ENCODE measurements at regions not wholly inside any gene's neighbourhood (a gene's known extent, or its start where the extent isn't known, plus 50 kb on each side); places are given as distances from the start of the nearest gene placed in this dataset.

- Histone ChIP-seq H3K4me1 (no peaks in the 10 kb centered on the region), H3K27me3 (no peaks in the 10 kb centered on the region), H3K4me3 (no peak overlapping the region), H3K36me3 (no peaks in the 10 kb centered on the region), H3K9me3 (no peaks in the 10 kb centered on the region), H3K27ac (no peak overlapping the region)
- no peak for TF ChIP-seq CTCF (IDR thresholded peaks at IDR 0.05)
- DNase-seq (ENCODE audit: low spot score), result no peak
These were observed 402.1 kb upstream of the CHD6 start for GRCh38 chr20:42020316-42020715.

GRCh38 chr20:42018979-42019378, 400.8 kb upstream of the CHD6 start:
- no peak for TF ChIP-seq CTCF (IDR thresholded peaks at IDR 0.05)
- no peak for DNase-seq (ENCODE audit: low spot score)

GRCh38 chr20:42010090-42010489, 391.9 kb upstream of the CHD6 start:
- TF ChIP-seq CTCF (IDR thresholded peaks at IDR 0.05), result no peak
- Histone ChIP-seq H3K36me3 (no peaks in the 10 kb centered on the region), H3K4me3 (no peak overlapping the region), H3K9me3 (no peaks in the 10 kb centered on the region), H3K4me1 (no peaks in the 10 kb centered on the region), H3K27ac (no peak overlapping the region), H3K27me3 (no peaks in the 10 kb centered on the region)
- DNase-seq (ENCODE audit: low spot score), result no peak

More at GRCh38 chr20:42018979-42019378, 400.8 kb upstream of the CHD6 start:
- no peaks in the 10 kb centered on the region for H3K36me3 ChIP-seq
- H3K27me3 ChIP-seq, result no peaks in the 10 kb centered on the region
- H3K27ac ChIP-seq, result no peak overlapping the region
- no peaks in the 10 kb centered on the region for H3K9me3 ChIP-seq
- no peak overlapping the region for H3K4me3 ChIP-seq
- no peaks in the 10 kb centered on the region for H3K4me1 ChIP-seq

- no peaks in the 10 kb centered on the region for H3K4me1 ChIP-seq
- no peaks in the 10 kb centered on the region for H3K36me3 ChIP-seq
- no peaks in the 10 kb centered on the region for H3K27me3 ChIP-seq
- TF ChIP-seq CTCF (IDR thresholded peaks at IDR 0.05), result no peak
- H3K27ac ChIP-seq, result no peak overlapping the region
- H3K9me3 ChIP-seq, result no peaks in the 10 kb centered on the region
- no peak overlapping the region for H3K4me3 ChIP-seq
- no peak for DNase-seq (ENCODE audit: low spot score)
These were observed 389.1 kb upstream of the CHD6 start for GRCh38 chr20:42007251-42007650.

- Histone ChIP-seq H3K4me3 (no peak overlapping the region), H3K36me3 (no peaks in the 10 kb centered on the region), H3K27ac (no peak overlapping the region), H3K27me3 (no peaks in the 10 kb centered on the region), H3K4me1 (no peaks in the 10 kb centered on the region), H3K9me3 (no peaks in the 10 kb centered on the region)
- TF ChIP-seq CTCF (IDR thresholded peaks at IDR 0.05), result no peak
- no peak for DNase-seq (ENCODE audit: low spot score)
These were observed 387.0 kb upstream of the CHD6 start for GRCh38 chr20:42005211-42005610.

- Histone ChIP-seq H3K27ac (no peak overlapping the region), H3K36me3 (no peaks in the 10 kb centered on the region), H3K9me3 (no peaks in the 10 kb centered on the region), H3K27me3 (no peaks in the 10 kb centered on the region), H3K4me1 (no peaks in the 10 kb centered on the region), H3K4me3 (no peak overlapping the region)
- DNase-seq (ENCODE audit: low spot score), result no peak
- no peak for TF ChIP-seq CTCF (IDR thresholded peaks at IDR 0.05)
These were observed 385.2 kb upstream of the CHD6 start for GRCh38 chr20:42003380-42003779.
